Keratinocyte (primary cell): ENCODE measurements at regions not wholly inside any gene's neighbourhood (a gene's known extent, or its start where the extent isn't known, plus 50 kb on each side); places are given as distances from the start of the nearest gene placed in this dataset.

Experiments used
- DNase-seq: peaks from one replicate; pipeline ENCODE4 v3.0.0-alpha.2; 2011; ENCODE audit warnings: low read depth, missing footprints, low spot score
- FAIRE-seq: peaks from 2 replicates; lab custom pipeline; 2011; peaks lifted over from hg19 to GRCh38; lab: Jason Lieb, UNC
- H2AFZ ChIP-seq: 2 replicates; pipeline ENCODE4 v1.6.0; 2012; ENCODE audit warnings: low read length, control low read depth, inconsistent platforms; ENCODE audit not compliant: control insufficient read depth
- H3K27ac ChIP-seq: 2 replicates; pipeline ENCODE4 v1.5.1; 2011; ENCODE audit warnings: low read length; ENCODE audit not compliant: control insufficient read depth, insufficient read depth
- H3K27me3 ChIP-seq: 3 replicates; pipeline ENCODE4 v1.6.0; 2011; ENCODE audit warnings: low read length; ENCODE audit not compliant: control insufficient read depth, insufficient read depth; ENCODE audit errors: extremely low read depth
- H3K36me3 ChIP-seq, 2 experiments: 2 replicates in 1 of 2; 3 replicates in 1 of 2; pipeline ENCODE4 v1.5.1; 2011; ENCODE audit warnings: low read length in 2 of 2, mild to moderate bottlenecking in 1 of 2; ENCODE audit not compliant: control insufficient read depth in 2 of 2, insufficient read depth in 2 of 2; ENCODE audit errors: extremely low read depth in 1 of 2
- H3K4me1 ChIP-seq: 3 replicates; pipeline ENCODE4 v1.5.1; 2011; ENCODE audit warnings: low read length; ENCODE audit not compliant: control insufficient read depth, insufficient read depth; ENCODE audit errors: extremely low read depth
- H3K4me2 ChIP-seq: 3 replicates; pipeline ENCODE4 v1.6.0; 2011; ENCODE audit warnings: low read depth, low read length; ENCODE audit not compliant: control insufficient read depth, insufficient read depth; ENCODE audit errors: extremely low read depth
- H3K4me3 ChIP-seq, 3 experiments: fragments of 200-600 bp in 1 of 3; sonication (generic) in 1 of 3; 2 replicates in 2 of 3; 3 replicates in 1 of 3; pipeline ENCODE4 v1.5.1; 2011 to 2016; ENCODE audit warnings: low read length in 3 of 3, mild to moderate bottlenecking in 3 of 3, control low read depth in 2 of 3, inconsistent platforms in 1 of 3, low read depth in 1 of 3, mixed read lengths in 1 of 3, mixed run types in 1 of 3, moderate library complexity in 1 of 3; ENCODE audit not compliant: control insufficient read depth in 2 of 3, insufficient read depth in 2 of 3; ENCODE audit errors: extremely low read depth in 1 of 3
- H3K79me2 ChIP-seq: 2 replicates; pipeline ENCODE4 v1.6.0; 2012; ENCODE audit warnings: low read length; ENCODE audit not compliant: control insufficient read depth, insufficient read depth
- H3K9ac ChIP-seq: 3 replicates; pipeline ENCODE4 v1.6.0; 2011; ENCODE audit warnings: low read length; ENCODE audit not compliant: control insufficient read depth, insufficient read depth; ENCODE audit errors: extremely low read depth
- H3K9me1 ChIP-seq: 3 replicates; pipeline ENCODE4 v1.6.0; 2011; ENCODE audit warnings: low read length; ENCODE audit not compliant: control insufficient read depth, insufficient read depth; ENCODE audit errors: extremely low read depth
- H3K9me3 ChIP-seq: 2 replicates; pipeline ENCODE4 v1.5.1; 2012; ENCODE audit warnings: low read depth, low read length; ENCODE audit not compliant: control insufficient read depth
- H4K20me1 ChIP-seq: 3 replicates; pipeline ENCODE4 v1.6.0; 2011; ENCODE audit warnings: low read length; ENCODE audit not compliant: control insufficient read depth, insufficient read depth; ENCODE audit errors: extremely low read depth
- CTCF ChIP-seq, 3 experiments: IDR thresholded peaks in 1 of 3; conservative IDR thresholded peaks in 1 of 3; optimal IDR thresholded peaks in 1 of 3; 2 replicates in 2 of 3; 3 replicates in 1 of 3; pipeline versions ENCODE3 to v1.5.1; 2011; ENCODE audit warnings: low read length in 3 of 3, mild to moderate bottlenecking in 3 of 3, moderate library complexity in 2 of 3, control low read depth in 1 of 3, inconsistent platforms in 1 of 3; ENCODE audit not compliant: insufficient read depth in 2 of 3; ENCODE audit errors: extremely low read depth in 1 of 3
- EZH2 ChIP-seq: IDR thresholded peaks from one replicate; pipeline ENCODE4 v1.6.1; 2012; ENCODE audit warnings: inconsistent platforms, mild to moderate bottlenecking, low read length, moderate library complexity
- dilution Hi-C: fragments of 300-500 bp; cut with MboI; formaldehyde crosslinking; loops from one replicate; pipeline ENCODE4 v1.7.0; 2020; ENCODE audit warnings: low sequenced_read_pairs; ENCODE audit not compliant: extremely low pct_ligation_motif_present

GRCh38 chr12:92444763-92445162, 258.0 kb upstream of the PLEKHG7 start:
- DNase-seq: no peak
- no peak overlapping the region for H2AFZ ChIP-seq
- H3K79me2 ChIP-seq: no peaks in the 10 kb centered on the region
- no peaks in the 10 kb centered on the region for H3K27me3 ChIP-seq
- H3K4me1 ChIP-seq: peaks cover 25% of the 10 kb centered on the region
- FAIRE-seq: no peak
- no peaks in the 10 kb centered on the region for H4K20me1 ChIP-seq
- H3K9me1 ChIP-seq: no peaks in the 10 kb centered on the region
- no peaks in the 10 kb centered on the region for H3K9me3 ChIP-seq
- TF ChIP-seq CTCF (optimal IDR thresholded peaks at IDR 0.05 in 1 of 3, IDR thresholded peaks at IDR 0.05 in 1 of 3, conservative IDR thresholded peaks at IDR 0.05 in 1 of 3; ENCODE audit: extremely low read depth in 1 of 3, insufficient read depth in 2 of 3, low read length in 3 of 3) (no peak), EZH2 (no peak)
- no peak overlapping the region for H3K27ac ChIP-seq
- dilution Hi-C loops: no loop called here
- no peak overlapping the region for H3K4me2 ChIP-seq
- H3K9ac ChIP-seq: no peak overlapping the region
- H3K36me3 ChIP-seq: no peaks in the 10 kb centered on the region
- no peak overlapping the region for H3K4me3 ChIP-seq

GRCh38 chr12:92442782-92443181, 260.0 kb upstream of the PLEKHG7 start:
- Histone ChIP-seq H2AFZ (no peak overlapping the region), H3K9ac (no peak overlapping the region), H4K20me1 (no peaks in the 10 kb centered on the region), H3K4me3 (no peak overlapping the region), H3K27me3 (no peaks in the 10 kb centered on the region), H3K79me2 (no peaks in the 10 kb centered on the region), H3K9me1 (no peaks in the 10 kb centered on the region), H3K4me1 (peaks cover 28% of the 10 kb centered on the region), H3K9me3 (no peaks in the 10 kb centered on the region), H3K27ac (no peak overlapping the region), H3K36me3 (no peaks in the 10 kb centered on the region), H3K4me2 (no peak overlapping the region)
- dilution Hi-C loops: no loop called here
- no peak for FAIRE-seq
- DNase-seq: no peak
- TF ChIP-seq CTCF (optimal IDR thresholded peaks at IDR 0.05 in 1 of 3, IDR thresholded peaks at IDR 0.05 in 1 of 3, conservative IDR thresholded peaks at IDR 0.05 in 1 of 3; ENCODE audit: extremely low read depth in 1 of 3, insufficient read depth in 2 of 3, low read length in 3 of 3): no peak
- TF ChIP-seq EZH2: no peak
